NCI-H524 treated with DMSO at 0.1 percent for 48 hours (cell line): ENCODE measurements at regions not wholly inside any gene's neighbourhood (a gene's known extent, or its start where the extent isn't known, plus 50 kb on each side); places are given as distances from the start of the nearest gene placed in this dataset.
A peak's percentile ranks its signal among the peaks of the same experiment; 100 is the strongest.

Experiments
- DNase-seq: peaks from one replicate; lab custom pipeline; 2025; lab: John Stamatoyannopoulos, UW

- no peak for DNase-seq
Observed at GRCh38 chr13:58190577-58190976, 559.0 kb downstream of the PCDH17 start.

- no peak for DNase-seq
Observed at GRCh38 chr13:58191754-58192153, 560.2 kb downstream of the PCDH17 start.

GRCh38 chr13:58202099-58202498 is 570.6 kb downstream of the PCDH17 start:
- DNase-seq, result no peak

GRCh38 chr13:58207501-58207900 is 576.0 kb downstream of the PCDH17 start:
- no peak for DNase-seq

GRCh38 chr13:58235454-58235853 is 603.9 kb downstream of the PCDH17 start:
- no peak for DNase-seq

- DNase-seq, result no peak
Observed at GRCh38 chr13:58238972-58239773, 607.6 kb downstream of the PCDH17 start.

- DNase-seq, result no peak
Observed at GRCh38 chr13:58239774-58240268, 608.3 kb downstream of the PCDH17 start.

GRCh38 chr13:58247080-58247479 is 615.5 kb downstream of the PCDH17 start:
- no peak for DNase-seq

GRCh38 chr13:58254943-58255342 is 623.4 kb downstream of the PCDH17 start:
- DNase-seq, result no peak

- DNase-seq, result peak; percentile 50
Observed at GRCh38 chr13:58266271-58266670, 634.7 kb downstream of the PCDH17 start.

GRCh38 chr13:58298556-58299135 is 667.1 kb downstream of the PCDH17 start:
- no peak for DNase-seq

GRCh38 chr13:58300224-58300623 is 668.7 kb downstream of the PCDH17 start:
- DNase-seq, result no peak

- DNase-seq, result no peak
Observed at GRCh38 chr13:58300974-58301681, 669.6 kb downstream of the PCDH17 start.

GRCh38 chr13:58302349-58302748 is 670.8 kb downstream of the PCDH17 start:
- DNase-seq, result no peak

- no peak for DNase-seq
Observed at GRCh38 chr13:58306062-58306461, 674.5 kb downstream of the PCDH17 start.

- DNase-seq, result no peak
Observed at GRCh38 chr13:58313219-58313618, 681.7 kb downstream of the PCDH17 start.

GRCh38 chr13:58318495-58319167 is 687.1 kb downstream of the PCDH17 start:
- no peak for DNase-seq

- no peak for DNase-seq
Observed at GRCh38 chr13:58324161-58324560, 692.6 kb downstream of the PCDH17 start.

- no peak for DNase-seq
Observed at GRCh38 chr13:58329746-58330145, 698.2 kb downstream of the PCDH17 start.

GRCh38 chr13:58340895-58341294 is 709.4 kb downstream of the PCDH17 start:
- no peak for DNase-seq

- DNase-seq, result no peak
Observed at GRCh38 chr13:58341318-58341717, 709.8 kb downstream of the PCDH17 start.

GRCh38 chr13:58343076-58343475 is 711.5 kb downstream of the PCDH17 start:
- no peak for DNase-seq
